ENCODE measurements at regions not wholly inside any gene's neighbourhood (a gene's known extent, or its start where the extent isn't known, plus 50 kb on each side); places are given as distances from the start of the nearest gene placed in this dataset.

GRCh38 chr20:54293526-54293925, 85.6 kb downstream of the PFDN4 start:
- Histone ChIP-seq H3K79me2 (ENCODE audit: insufficient read depth, low read length) (no peaks in the 10 kb centered on the region), H3K9ac (ENCODE audit: insufficient read depth, low read length, poor library complexity, severe bottlenecking) (no peak overlapping the region), H3K4me2 (replicated peaks; ENCODE audit: extremely low read depth, low read length, poor library complexity, severe bottlenecking) (no peak overlapping the region), H3K36me3 (replicated peaks in 1 of 2; ENCODE audit: control insufficient read depth in 1 of 2, insufficient read depth in 2 of 2, low read length in 2 of 2) (no peaks in the 10 kb centered on the region), H3K4me3 (replicated peaks in 1 of 3; ENCODE audit: low read depth in 2 of 3, low read length in 3 of 3) (no peak overlapping the region), H3K27me3 (ENCODE audit: control insufficient read depth in 2 of 2, insufficient read depth in 2 of 2, low read length in 2 of 2) (no peaks in the 10 kb centered on the region), H3K27ac (ENCODE audit: low read depth in 1 of 2, low read length in 2 of 2) (no peak overlapping the region), H2AFZ (ENCODE audit: insufficient read depth, low read depth, low read length, poor library complexity, severe bottlenecking) (no peak overlapping the region), H4K20me1 (ENCODE audit: insufficient read depth, low read length) (no peaks in the 10 kb centered on the region), H3K4me1 (ENCODE audit: control insufficient read depth in 1 of 2, insufficient read depth in 2 of 2, low read length in 2 of 2) (no peaks in the 10 kb centered on the region), H3K9me3 (replicated peaks in 1 of 2; ENCODE audit: control insufficient read depth in 1 of 2, insufficient read depth in 1 of 2, low read length in 2 of 2) (no peaks in the 10 kb centered on the region)
- 67% methylated on average over 1 of the region's 2 CpGs for WGBS (ENCODE audit: insufficient coverage)
- Mint-ChIP-seq H3K4me1 (no peaks in the 10 kb centered on the region), H3K36me3 (no peaks in the 10 kb centered on the region), H3K9me3 (peaks cover 0 to 3% (median 0%) of the 10 kb centered on the region in 7 donors), H3K27ac (no peak overlapping the region), H3K4me3 (no peak overlapping the region), H3K27me3 (ENCODE audit: low read depth in 3 of 3) (peaks cover under 1 to 4% (median 3%) of the 10 kb centered on the region in 3 donors)
- DNase-seq: no peak
- TF ChIP-seq CTCF (IDR thresholded peaks at IDR 0.05): no peak
- intact Hi-C loops (cut with micrococcal nuclease): no loop called here

DNA sequence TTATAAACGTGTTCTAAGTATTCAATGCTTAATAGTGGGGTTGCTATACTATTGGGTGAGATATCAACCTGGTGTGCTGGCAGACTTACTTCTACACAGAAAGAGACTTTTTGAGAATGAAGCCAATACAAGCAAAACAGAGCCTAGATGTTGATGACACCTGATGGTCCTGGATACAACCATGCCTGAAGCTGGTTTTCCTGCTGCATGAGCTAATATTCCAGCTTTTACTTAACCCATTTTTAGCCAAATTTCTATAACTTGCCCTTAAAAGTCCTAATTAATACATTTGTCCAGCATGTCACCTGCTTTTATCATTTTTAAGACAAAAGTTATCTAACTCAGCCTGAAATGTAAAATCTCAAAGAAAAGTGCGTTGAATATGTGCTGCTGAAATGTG, 86.2 kb downstream of the PFDN4 start:
- no peaks in the 10 kb centered on the region for H4K20me1 ChIP-seq (ENCODE audit: insufficient read depth, low read length)
- TF ChIP-seq CTCF (IDR thresholded peaks at IDR 0.05): no peak
- no peaks in the 10 kb centered on the region for H3K36me3 Mint-ChIP-seq

More for the DNA sequence above, 86.2 kb downstream of the PFDN4 start:
- Mint-ChIP-seq H3K9me3 (peaks cover 0 to 3% (median 0%) of the 10 kb centered on the region in 7 donors), H3K27ac (no peak overlapping the region), H3K4me3 (no peak overlapping the region), H3K27me3 (ENCODE audit: low read depth in 3 of 3) (peaks cover 2 to 4% (median 3%) of the 10 kb centered on the region in 3 donors), H3K4me1 (no peaks in the 10 kb centered on the region)
- Histone ChIP-seq H2AFZ (ENCODE audit: insufficient read depth, low read depth, low read length, poor library complexity, severe bottlenecking) (no peak overlapping the region), H3K36me3 (replicated peaks in 1 of 2; ENCODE audit: control insufficient read depth in 1 of 2, insufficient read depth in 2 of 2, low read length in 2 of 2) (no peaks in the 10 kb centered on the region), H3K4me1 (ENCODE audit: control insufficient read depth in 1 of 2, insufficient read depth in 2 of 2, low read length in 2 of 2) (no peaks in the 10 kb centered on the region), H3K27me3 (ENCODE audit: control insufficient read depth in 2 of 2, insufficient read depth in 2 of 2, low read length in 2 of 2) (no peaks in the 10 kb centered on the region), H3K4me3 (replicated peaks in 1 of 3; ENCODE audit: low read depth in 2 of 3, low read length in 3 of 3) (no peak overlapping the region), H3K4me2 (replicated peaks; ENCODE audit: extremely low read depth, low read length, poor library complexity, severe bottlenecking) (no peak overlapping the region), H3K79me2 (ENCODE audit: insufficient read depth, low read length) (no peaks in the 10 kb centered on the region), H3K9ac (ENCODE audit: insufficient read depth, low read length, poor library complexity, severe bottlenecking) (no peak overlapping the region), H3K27ac (ENCODE audit: low read depth in 1 of 2, low read length in 2 of 2) (no peak overlapping the region), H3K9me3 (replicated peaks in 1 of 2; ENCODE audit: control insufficient read depth in 1 of 2, insufficient read depth in 1 of 2, low read length in 2 of 2) (no peaks in the 10 kb centered on the region)
- WGBS (ENCODE audit: insufficient coverage): no CpG with 5 or more reads among the region's 2 CpGs
- no peak for DNase-seq
- intact Hi-C loops (cut with micrococcal nuclease): no loop called here

Data from CD14-positive monocyte (primary cell).